HCT116 (cell line): ENCODE measurements at regions not wholly inside any gene's neighbourhood (a gene's known extent, or its start where the extent isn't known, plus 50 kb on each side); places are given as distances from the start of the nearest gene placed in this dataset.

Source experiments
- ATAC-seq: fragments of 200-7000 bp; cut with Tn5 transposase; 2 replicates; pipeline ENCODE4 v1.9.1; 2020; ENCODE audit warnings: mild to moderate bottlenecking, moderate library complexity
- BruUV-seq: library from RNA; stranded (reverse); fragments of 400-500 nt; replicated peaks from 2 replicates; lab custom pipeline; 2021; lab: Mats Ljungman, UMichigan
- CTCF ChIA-PET: fragments of 300-600 bp; sonication (Branson Sonifier 250); formaldehyde crosslinking; loops from one replicate; lab custom pipeline; 2021; ENCODE audit warnings: antibody characterized with exemption; lab: Charles Lee
- POLR2A ChIA-PET: fragments of 300-600, 350-600 bp; sonication (Branson Sonifier 250); formaldehyde crosslinking; loops from one replicate; lab custom pipeline; 2021; ENCODE audit warnings: antibody characterized with exemption; lab: Charles Lee
- RAD21 ChIA-PET, 2 experiments: fragments of 300-600 bp; sonication (Branson Sonifier 250); formaldehyde crosslinking; loops; one replicate each; lab custom pipeline; 2023; ENCODE audit warnings: low total read pairs in 2 of 2; ENCODE audit not compliant: uncharacterized antibody in 2 of 2, unreplicated experiment in 2 of 2, low non-redundant PET in 1 of 2; lab: Charles Lee
- DNase-seq: peaks from one replicate; pipeline ENCODE4 v3.0.0-alpha.2; 2010; ENCODE audit warnings: low read depth, low spot score
- H2AFZ ChIP-seq: fragments of 200-600 bp; shearing (Covaris generic), sonication (generic); 2 replicates; pipeline ENCODE4 v1.6.1; 2017; ENCODE audit warnings: low read depth, mixed run types, mixed read lengths, antibody characterized with exemption, low read length; ENCODE audit not compliant: poor library complexity, severe bottlenecking
- H3K27ac ChIP-seq: 2 replicates; pipeline ENCODE4 v1.5.1; 2012; ENCODE audit warnings: low read depth, low read length
- H3K27me3 ChIP-seq: fragments of 200-600 bp; sonication (generic); 2 replicates; pipeline ENCODE4 v1.6.1; 2016; ENCODE audit warnings: mixed run types, low read length, mixed read lengths; ENCODE audit not compliant: insufficient read depth
- H3K36me3 ChIP-seq, 2 experiments: fragments of 200-500 bp in 1 of 2; fragments of 200-600 bp in 1 of 2; sonication (Bioruptor generic) in 1 of 2; sonication (generic) in 1 of 2; 2 replicates each; pipeline versions ENCODE4 v1.5.1 to v1.6.1; 2014 to 2016; ENCODE audit warnings: low read length in 2 of 2, inconsistent platforms in 1 of 2, mixed read lengths in 1 of 2, mixed run types in 1 of 2; ENCODE audit not compliant: insufficient read depth in 2 of 2, control insufficient read depth in 1 of 2
- H3K4me1 ChIP-seq, 2 experiments: fragments of 200-600 bp in 1 of 2; sonication (generic) in 1 of 2; 2 replicates each; pipeline versions ENCODE4 v1.5.1 to v1.6.1; 2012 to 2017; ENCODE audit warnings: low read length in 2 of 2, inconsistent platforms in 1 of 2, mild to moderate bottlenecking in 1 of 2, mixed read lengths in 1 of 2, mixed run types in 1 of 2, moderate library complexity in 1 of 2; ENCODE audit not compliant: insufficient read depth in 2 of 2, control insufficient read depth in 1 of 2
- H3K4me2 ChIP-seq: fragments of 200-600 bp; sonication (generic); 2 replicates; pipeline ENCODE4 v1.6.1; 2017; ENCODE audit warnings: mixed run types, low read length, mixed read lengths
- H3K4me3 ChIP-seq, 2 experiments: fragments of 200-600 bp in 1 of 2; sonication (generic) in 1 of 2; replicated peaks in 1 of 2; 2 replicates each; pipeline ENCODE4 v1.5.1; 2011 to 2016; ENCODE audit warnings: low read length in 2 of 2, control low read depth in 1 of 2, low read depth in 1 of 2, mild to moderate bottlenecking in 1 of 2, mixed read lengths in 1 of 2, mixed run types in 1 of 2
- H3K79me2 ChIP-seq: fragments of 200-600 bp; sonication (generic); 2 replicates; pipeline ENCODE4 v1.6.1; 2017; ENCODE audit warnings: mild to moderate bottlenecking, mixed run types, low read length, moderate library complexity, mixed read lengths; ENCODE audit not compliant: insufficient read depth
- H3K9ac ChIP-seq: fragments of 200-600 bp; sonication (generic); 2 replicates; pipeline ENCODE4 v1.6.1; 2016; ENCODE audit warnings: low read length, mixed read lengths
- H3K9me2 ChIP-seq: fragments of 200-600 bp; sonication (generic), shearing (Covaris generic); 2 replicates; pipeline ENCODE4 v1.6.1; 2017; ENCODE audit warnings: mixed run types, mild to moderate bottlenecking, moderate library complexity; ENCODE audit not compliant: insufficient read depth
- H3K9me3 ChIP-seq, 2 experiments: fragments of 200-500 bp in 1 of 2; fragments of 200-600 bp in 1 of 2; sonication (Bioruptor generic) in 1 of 2; sonication (generic) in 1 of 2; 2 replicates each; pipeline ENCODE4 v1.6.1; 2014 to 2017; ENCODE audit warnings: low read length in 2 of 2, mixed read lengths in 2 of 2, inconsistent platforms in 1 of 2, low read depth in 1 of 2, mild to moderate bottlenecking in 1 of 2, mixed run types in 1 of 2, moderate library complexity in 1 of 2; ENCODE audit not compliant: control insufficient read depth in 1 of 2, insufficient read depth in 1 of 2
- H4K20me1 ChIP-seq: fragments of 200-600 bp; sonication (generic), shearing (Covaris generic); 2 replicates; pipeline ENCODE4 v1.6.1; 2017; ENCODE audit warnings: mixed run types, mild to moderate bottlenecking, moderate library complexity; ENCODE audit not compliant: insufficient read depth
- CBX3 ChIP-seq: IDR thresholded peaks from 2 replicates; pipeline ENCODE4 v1.6.1; 2012; ENCODE audit warnings: low read depth
- CEBPB ChIP-seq: IDR thresholded peaks from 2 replicates; pipeline ENCODE4 v1.6.1; 2012; ENCODE audit warnings: low read depth
- CTCF ChIP-seq, 3 experiments: fragments of 200-600 bp in 1 of 3; sonication (generic) in 1 of 3; IDR thresholded peaks in 2 of 3; conservative IDR thresholded peaks in 1 of 3; 2 replicates each; pipeline ENCODE4 v1.5.1; 2012 to 2017; ENCODE audit warnings: low read depth in 2 of 3, low read length in 2 of 3, antibody characterized with exemption in 1 of 3, borderline replicate concordance in 1 of 3, control low read depth in 1 of 3, mild to moderate bottlenecking in 1 of 3, mixed read lengths in 1 of 3, mixed run types in 1 of 3, moderate library complexity in 1 of 3; ENCODE audit not compliant: insufficient read depth in 1 of 3
- EGR1 ChIP-seq: IDR thresholded peaks from 2 replicates; pipeline ENCODE4 v1.6.1; 2012; ENCODE audit warnings: low read depth
- ELF1 ChIP-seq: IDR thresholded peaks from 2 replicates; pipeline ENCODE4 v1.6.1; 2012; ENCODE audit warnings: low read depth, borderline replicate concordance
- EZH2 ChIP-seq: fragments of 200-600 bp; sonication (generic); IDR thresholded peaks from 2 replicates; pipeline ENCODE4 v1.6.1; 2017; ENCODE audit warnings: antibody characterized with exemption, mixed run types
- FOSL1 ChIP-seq: IDR thresholded peaks from 2 replicates; pipeline ENCODE4 v1.6.1; 2012; ENCODE audit warnings: low read depth
- JUND ChIP-seq: IDR thresholded peaks from 2 replicates; pipeline ENCODE4 v1.6.1; 2012
- MAX ChIP-seq: IDR thresholded peaks from 2 replicates; pipeline ENCODE4 v1.6.1; 2012
- POLR2A ChIP-seq: IDR thresholded peaks from 2 replicates; pipeline ENCODE4 v1.7.0; 2011; ENCODE audit warnings: borderline replicate concordance; ENCODE audit not compliant: insufficient read depth, insufficient read length; ENCODE audit errors: extremely low read depth
- POLR2AphosphoS5 ChIP-seq: IDR thresholded peaks from 2 replicates; pipeline ENCODE4 v1.6.1; 2011; ENCODE audit warnings: mild to moderate bottlenecking, low read depth, low read length, moderate library complexity
- RAD21 ChIP-seq: IDR thresholded peaks from 2 replicates; pipeline ENCODE4 v1.6.1; 2012; ENCODE audit warnings: low read depth, mild to moderate bottlenecking
- REST ChIP-seq: IDR thresholded peaks from 2 replicates; pipeline ENCODE4 v1.6.1; 2012; ENCODE audit warnings: low read depth
- SIN3A ChIP-seq: IDR thresholded peaks from 2 replicates; pipeline ENCODE4 v1.6.1; 2012; ENCODE audit warnings: low read depth
- SP1 ChIP-seq: IDR thresholded peaks from 2 replicates; pipeline ENCODE4 v1.6.1; 2012; ENCODE audit warnings: low read depth
- SRF ChIP-seq: IDR thresholded peaks from 2 replicates; pipeline ENCODE4 v1.6.1; 2012; ENCODE audit warnings: low read depth
- TCF7L2 ChIP-seq: IDR thresholded peaks from 2 replicates; pipeline ENCODE4 v1.7.0; 2011; ENCODE audit warnings: borderline replicate concordance, inconsistent platforms; ENCODE audit not compliant: insufficient read depth, insufficient read length; ENCODE audit errors: extremely low read depth
- ZBTB33 ChIP-seq: IDR thresholded peaks from 2 replicates; pipeline ENCODE4 v1.6.1; 2011; ENCODE audit warnings: mild to moderate bottlenecking, low read length, moderate library complexity; ENCODE audit not compliant: insufficient replicate concordance; ENCODE audit errors: extremely low read depth
- ZFX ChIP-seq: fragments of 450-650 bp; IDR thresholded peaks from 2 replicates; pipeline ENCODE4 v1.6.1; 2017
- intact Hi-C: fragments of 100-400 bp; cut with micrococcal nuclease; formaldehyde crosslinking; loops from 2 replicates; pipeline ENCODE4 v1.10.0; 2022
- TF ChIP-seq, protein P1 (sequence below): IDR thresholded peaks from 2 replicates; pipeline ENCODE4 v1.6.1; 2012

GRCh38 chr1:22338071-22338765 lies 113.4 kb upstream of the ZBTB40 start (continued):
- TF ChIP-seq TCF7L2 (no peak), REST (no peak), ZFX (no peak), CEBPB (no peak)
- TF ChIP-seq, protein P1, sequence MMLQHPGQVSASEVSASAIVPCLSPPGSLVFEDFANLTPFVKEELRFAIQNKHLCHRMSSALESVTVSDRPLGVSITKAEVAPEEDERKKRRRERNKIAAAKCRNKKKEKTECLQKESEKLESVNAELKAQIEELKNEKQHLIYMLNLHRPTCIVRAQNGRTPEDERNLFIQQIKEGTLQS = no peak

DNA sequence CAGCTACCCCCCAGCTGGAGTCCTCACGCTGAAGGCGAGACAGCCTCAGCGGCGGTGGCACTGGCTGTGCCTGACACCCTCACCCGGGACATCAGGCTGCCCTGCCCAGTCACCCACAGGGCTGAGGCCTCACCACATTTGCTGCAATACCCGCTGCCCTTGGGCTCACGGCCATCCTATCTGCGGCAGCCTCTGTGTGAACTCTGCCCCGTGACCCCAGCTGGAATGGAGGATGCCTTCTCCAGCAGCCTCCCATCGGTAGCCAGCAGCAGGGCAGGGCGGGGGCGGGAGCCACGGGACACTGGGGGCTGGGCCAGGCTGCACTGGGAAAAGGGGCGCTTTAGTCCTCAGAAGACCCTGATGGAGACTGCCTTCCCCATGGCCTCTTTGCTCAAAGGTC lies 112.4 kb upstream of the ZBTB40 start:
- ChIA-PET RAD21 (no interaction called here), POLR2A (no interaction called here), CTCF (no interaction called here)
- ATAC-seq (no peak), DNase-seq (no peak)
- H3K4me3 ChIP-seq = no peak overlapping the region
- H3K9me2 ChIP-seq = no peaks in the 10 kb centered on the region
- no peaks in the 10 kb centered on the region for H3K36me3 ChIP-seq
- intact Hi-C loops = no loop called here
- BruUV-seq = no TSS peak
- no peak overlapping the region for H3K9ac ChIP-seq
- 0 out of 2 replicates have a peak, but pooled peaks cover 6% of the 10 kb centered on the region for H3K27me3 ChIP-seq
- H3K4me1 ChIP-seq = no peaks in the 10 kb centered on the region
- H3K79me2 ChIP-seq = no peaks in the 10 kb centered on the region
- H4K20me1 ChIP-seq = no peaks in the 10 kb centered on the region
- H3K9me3 ChIP-seq = no peaks in the 10 kb centered on the region
- H3K4me2 ChIP-seq = no peak overlapping the region
- no peak overlapping the region for H3K27ac ChIP-seq
- H2AFZ ChIP-seq = no peak overlapping the region
- TF ChIP-seq FOSL1 (no peak), RAD21 (no peak), POLR2AphosphoS5 (no peak), CTCF (IDR thresholded peaks at IDR 0.05 in 2 of 3, conservative IDR thresholded peaks at IDR 0.05 in 1 of 3; ENCODE audit: borderline replicate concordance in 1 of 3, insufficient read depth in 1 of 3, low read depth in 2 of 3, low read length in 2 of 3) (no peak), CBX3 (no peak), JUND (no peak), EGR1 (no peak), MAX (no peak), ELF1 (no peak), SP1 (no peak), SIN3A (no peak), EZH2 (no peak), ZFX (no peak), ZBTB33 (no peak), SRF (no peak), POLR2A (no peak)
